HepG2 (cell line): ENCODE measurements at regions not wholly inside any gene's neighbourhood (a gene's known extent, or its start where the extent isn't known, plus 50 kb on each side); places are given as distances from the start of the nearest gene placed in this dataset.

Experiments used
- KLF11 ChIP-seq: IDR thresholded peaks from 2 replicates; pipeline ENCODE4 v1.6.1; 2016; ENCODE audit warnings: missing compliant biosample characterization
- NFYC ChIP-seq: IDR thresholded peaks from 2 replicates; pipeline ENCODE4 v1.6.1; 2016; ENCODE audit warnings: missing genetic modification reagents, missing compliant biosample characterization
- SMAD3 ChIP-seq: sonication (generic); formaldehyde crosslinking; IDR thresholded peaks from 2 replicates; pipeline ENCODE4 v1.4.0; 2020; ENCODE audit warnings: missing genetic modification reagents
- TAF1 ChIP-seq: sonication (generic); formaldehyde crosslinking; IDR thresholded peaks from 2 replicates; pipeline ENCODE4 v1.4.0; 2020; ENCODE audit warnings: missing genetic modification reagents
- THAP11 ChIP-seq: IDR thresholded peaks from 2 replicates; pipeline ENCODE4 v1.6.1; 2016; ENCODE audit warnings: missing biosample characterization, missing genetic modification reagents
- YEATS4 ChIP-seq: sonication (generic); formaldehyde crosslinking; IDR thresholded peaks from 2 replicates; pipeline ENCODE4 v1.4.0; 2020; ENCODE audit warnings: missing genetic modification reagents, borderline replicate concordance
- ZNF124 ChIP-seq: sonication (generic); formaldehyde crosslinking; IDR thresholded peaks from 2 replicates; pipeline ENCODE4 v1.4.0; 2020; ENCODE audit warnings: missing genetic modification reagents
- ZNF674 ChIP-seq: sonication (generic); formaldehyde crosslinking; IDR thresholded peaks from 2 replicates; pipeline ENCODE4 v1.5.0; 2020; ENCODE audit warnings: low read depth, mild to moderate bottlenecking, missing genetic modification reagents
- TF ChIP-seq, protein P1 (sequence below): sonication (generic); formaldehyde crosslinking; IDR thresholded peaks from 2 replicates; pipeline ENCODE4 v1.9.0; 2022; ENCODE audit warnings: low read depth, missing genetic modification reagents
- TF ChIP-seq, protein P2 (sequence below): sonication (generic); formaldehyde crosslinking; IDR thresholded peaks from 2 replicates; pipeline ENCODE4 v1.4.0; 2020; ENCODE audit warnings: mild to moderate bottlenecking, missing genetic modification reagents, borderline replicate concordance
- TF ChIP-seq, protein P3 (sequence below): IDR thresholded peaks from 2 replicates; pipeline ENCODE4 v1.6.1; 2012; ENCODE audit warnings: low read length, improper control_type of control experiment

GRCh38 chr1:64325856-64326255 lies 122.4 kb downstream of the UBE2U start (continued):
- TF ChIP-seq, protein P1, sequence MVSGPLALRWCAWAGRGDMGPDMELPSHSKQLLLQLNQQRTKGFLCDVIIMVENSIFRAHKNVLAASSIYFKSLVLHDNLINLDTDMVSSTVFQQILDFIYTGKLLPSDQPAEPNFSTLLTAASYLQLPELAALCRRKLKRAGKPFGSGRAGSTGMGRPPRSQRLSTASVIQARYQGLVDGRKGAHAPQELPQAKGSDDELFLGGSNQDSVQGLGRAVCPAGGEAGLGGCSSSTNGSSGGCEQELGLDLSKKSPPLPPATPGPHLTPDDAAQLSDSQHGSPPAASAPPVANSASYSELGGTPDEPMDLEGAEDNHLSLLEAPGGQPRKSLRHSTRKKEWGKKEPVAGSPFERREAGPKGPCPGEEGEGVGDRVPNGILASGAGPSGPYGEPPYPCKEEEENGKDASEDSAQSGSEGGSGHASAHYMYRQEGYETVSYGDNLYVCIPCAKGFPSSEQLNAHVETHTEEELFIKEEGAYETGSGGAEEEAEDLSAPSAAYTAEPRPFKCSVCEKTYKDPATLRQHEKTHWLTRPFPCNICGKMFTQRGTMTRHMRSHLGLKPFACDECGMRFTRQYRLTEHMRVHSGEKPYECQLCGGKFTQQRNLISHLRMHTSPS = no peak
- TF ChIP-seq ZNF124 (CRISPR knock-in tag) (no peak), TAF1 (CRISPR knock-in tag) (no peak), SMAD3 (CRISPR knock-in tag) (no peak), NFYC (CRISPR knock-in tag) (no peak), YEATS4 (CRISPR knock-in tag) (no peak), KLF11 (no peak), THAP11 (CRISPR knock-in tag) (no peak), ZNF674 (CRISPR knock-in tag) (no peak)
- TF ChIP-seq, protein P2, sequence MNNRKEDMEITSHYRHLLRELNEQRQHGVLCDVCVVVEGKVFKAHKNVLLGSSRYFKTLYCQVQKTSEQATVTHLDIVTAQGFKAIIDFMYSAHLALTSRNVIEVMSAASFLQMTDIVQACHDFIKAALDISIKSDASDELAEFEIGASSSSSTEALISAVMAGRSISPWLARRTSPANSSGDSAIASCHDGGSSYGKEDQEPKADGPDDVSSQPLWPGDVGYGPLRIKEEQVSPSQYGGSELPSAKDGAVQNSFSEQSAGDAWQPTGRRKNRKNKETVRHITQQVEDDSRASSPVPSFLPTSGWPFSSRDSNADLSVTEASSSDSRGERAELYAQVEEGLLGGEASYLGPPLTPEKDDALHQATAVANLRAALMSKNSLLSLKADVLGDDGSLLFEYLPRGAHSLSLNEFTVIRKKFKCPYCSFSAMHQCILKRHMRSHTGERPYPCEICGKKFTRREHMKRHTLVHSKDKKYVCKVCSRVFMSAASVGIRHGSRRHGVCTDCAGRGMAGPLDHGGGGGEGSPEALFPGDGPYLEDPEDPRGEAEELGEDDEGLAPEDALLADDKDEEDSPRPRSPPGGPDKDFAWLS (CRISPR knock-in tag) = no peak
- TF ChIP-seq, protein P3, sequence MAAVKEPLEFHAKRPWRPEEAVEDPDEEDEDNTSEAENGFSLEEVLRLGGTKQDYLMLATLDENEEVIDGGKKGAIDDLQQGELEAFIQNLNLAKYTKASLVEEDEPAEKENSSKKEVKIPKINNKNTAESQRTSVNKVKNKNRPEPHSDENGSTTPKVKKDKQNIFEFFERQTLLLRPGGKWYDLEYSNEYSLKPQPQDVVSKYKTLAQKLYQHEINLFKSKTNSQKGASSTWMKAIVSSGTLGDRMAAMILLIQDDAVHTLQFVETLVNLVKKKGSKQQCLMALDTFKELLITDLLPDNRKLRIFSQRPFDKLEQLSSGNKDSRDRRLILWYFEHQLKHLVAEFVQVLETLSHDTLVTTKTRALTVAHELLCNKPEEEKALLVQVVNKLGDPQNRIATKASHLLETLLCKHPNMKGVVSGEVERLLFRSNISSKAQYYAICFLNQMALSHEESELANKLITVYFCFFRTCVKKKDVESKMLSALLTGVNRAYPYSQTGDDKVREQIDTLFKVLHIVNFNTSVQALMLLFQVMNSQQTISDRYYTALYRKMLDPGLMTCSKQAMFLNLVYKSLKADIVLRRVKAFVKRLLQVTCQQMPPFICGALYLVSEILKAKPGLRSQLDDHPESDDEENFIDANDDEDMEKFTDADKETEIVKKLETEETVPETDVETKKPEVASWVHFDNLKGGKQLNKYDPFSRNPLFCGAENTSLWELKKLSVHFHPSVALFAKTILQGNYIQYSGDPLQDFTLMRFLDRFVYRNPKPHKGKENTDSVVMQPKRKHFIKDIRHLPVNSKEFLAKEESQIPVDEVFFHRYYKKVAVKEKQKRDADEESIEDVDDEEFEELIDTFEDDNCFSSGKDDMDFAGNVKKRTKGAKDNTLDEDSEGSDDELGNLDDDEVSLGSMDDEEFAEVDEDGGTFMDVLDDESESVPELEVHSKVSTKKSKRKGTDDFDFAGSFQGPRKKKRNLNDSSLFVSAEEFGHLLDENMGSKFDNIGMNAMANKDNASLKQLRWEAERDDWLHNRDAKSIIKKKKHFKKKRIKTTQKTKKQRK = no peak
